Calu3 (cell line): ENCODE measurements at regions not wholly inside any gene's neighbourhood (a gene's known extent, or its start where the extent isn't known, plus 50 kb on each side); places are given as distances from the start of the nearest gene placed in this dataset.

ENCODE experiments used
- BruUV-seq: library from RNA; stranded (reverse); fragments of 400-500 nt; replicated peaks from 2 replicates; lab custom pipeline; 2021; lab: Mats Ljungman, UMichigan
- CTCF ChIA-PET: fragments of 300-600 bp; sonication (Branson Sonifier 250); formaldehyde crosslinking; loops from one replicate; lab custom pipeline; 2022; ENCODE audit warnings: antibody characterized with exemption; lab: Charles Lee
- DNase-seq: peaks from one replicate; pipeline ENCODE4 v3.0.0; 2022
- H3K27ac Mint-ChIP-seq: one replicate; pipeline ENCODE4 v1.8.0; 2022; ENCODE audit warnings: mixed read lengths; ENCODE audit not compliant: unreplicated experiment
- H3K27me3 Mint-ChIP-seq: one replicate; pipeline ENCODE4 v1.8.0; 2022; ENCODE audit warnings: mixed read lengths; ENCODE audit not compliant: unreplicated experiment
- H3K36me3 Mint-ChIP-seq: one replicate; pipeline ENCODE4 v1.8.0; 2022; ENCODE audit warnings: mild to moderate bottlenecking, moderate library complexity, mixed read lengths; ENCODE audit not compliant: insufficient read depth, unreplicated experiment
- H3K4me1 Mint-ChIP-seq: one replicate; pipeline ENCODE4 v1.8.0; 2022; ENCODE audit warnings: mild to moderate bottlenecking, low read depth, mixed read lengths; ENCODE audit not compliant: unreplicated experiment
- H3K4me3 Mint-ChIP-seq: one replicate; pipeline ENCODE4 v1.8.0; 2022; ENCODE audit warnings: mild to moderate bottlenecking, low read depth, moderate library complexity, mixed read lengths; ENCODE audit not compliant: unreplicated experiment
- H3K9me3 Mint-ChIP-seq: one replicate; pipeline ENCODE4 v1.8.0; 2022; ENCODE audit warnings: low read depth, mixed read lengths; ENCODE audit not compliant: unreplicated experiment
- CTCF ChIP-seq: fragments of 200-600 bp; IDR thresholded peaks from one replicate; pipeline ENCODE4 v1.8.0; 2022; ENCODE audit warnings: antibody characterized with exemption; ENCODE audit not compliant: unreplicated experiment
- intact Hi-C: fragments of 100-400 bp; cut with micrococcal nuclease; formaldehyde crosslinking; loops from one replicate; pipeline ENCODE4 v1.10.0; 2022; ENCODE audit not compliant: unreplicated experiment

- no peaks in the 10 kb centered on the region for H3K9me3 Mint-ChIP-seq
- no peaks in the 10 kb centered on the region for H3K4me1 Mint-ChIP-seq
- no peak for TF ChIP-seq CTCF
- CTCF ChIA-PET, result interaction anchor here (0.6 kb wide), 1 partner anchor 412 kb away, joined by 3 read pairs; no protein-coding TSS in a partner anchor
- DNase-seq, result no peak
- no peak overlapping the region for H3K27ac Mint-ChIP-seq
- H3K36me3 Mint-ChIP-seq, result peaks cover 5% of the 10 kb centered on the region
- no peak overlapping the region for H3K4me3 Mint-ChIP-seq
- no peaks in the 10 kb centered on the region for H3K27me3 Mint-ChIP-seq
- intact Hi-C loops, result no loop called here
- no TSS peak for BruUV-seq
Measured at GRCh38 chr13:95474992-95475391, 77.5 kb upstream of the CLDN10 start.

DNA sequence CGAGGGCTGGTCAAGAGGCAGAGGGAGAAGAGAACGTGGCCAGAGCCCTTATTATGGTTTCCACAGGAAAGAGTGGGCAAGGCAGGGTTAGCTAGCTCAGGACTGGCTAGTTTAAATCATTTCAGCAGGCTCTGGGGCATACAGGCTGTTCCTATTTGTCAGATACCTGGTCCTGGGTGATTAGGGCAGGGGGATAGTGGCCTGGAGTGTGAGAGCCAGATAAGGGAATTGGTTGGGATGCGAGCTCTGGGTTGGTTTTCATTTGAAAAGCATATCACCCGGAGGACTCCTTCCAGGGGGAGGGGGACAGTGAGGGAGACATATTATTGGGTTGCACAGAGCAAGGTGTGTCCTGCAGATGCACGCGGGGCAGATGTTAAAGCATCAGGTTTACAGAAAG lies 75.3 kb upstream of the CLDN10 start:
- no peaks in the 10 kb centered on the region for H3K4me1 Mint-ChIP-seq
- intact Hi-C loops, result no loop called here
- H3K9me3 Mint-ChIP-seq, result no peaks in the 10 kb centered on the region
- H3K27me3 Mint-ChIP-seq, result no peaks in the 10 kb centered on the region
- peaks cover 5% of the 10 kb centered on the region for H3K36me3 Mint-ChIP-seq
- TF ChIP-seq CTCF, result no peak
- no TSS peak for BruUV-seq
- H3K27ac Mint-ChIP-seq, result no peak overlapping the region
- H3K4me3 Mint-ChIP-seq, result no peak overlapping the region
- CTCF ChIA-PET, result no interaction called here
- DNase-seq, result no peak

GRCh38 chr13:95479731-95480130 lies 72.8 kb upstream of the CLDN10 start:
- Mint-ChIP-seq H3K9me3 (no peaks in the 10 kb centered on the region), H3K4me3 (no peak overlapping the region), H3K27ac (no peak overlapping the region), H3K27me3 (no peaks in the 10 kb centered on the region), H3K36me3 (peaks cover 5% of the 10 kb centered on the region), H3K4me1 (no peaks in the 10 kb centered on the region)
- no TSS peak for BruUV-seq
- CTCF ChIA-PET, result no interaction called here
- intact Hi-C loops, result loop anchor here (2.0 kb wide), 1 partner anchor 291 kb away; no protein-coding TSS in a partner anchor
- DNase-seq, result no peak
- no peak for TF ChIP-seq CTCF

GRCh38 chr13:95480131-95480545 lies 72.4 kb upstream of the CLDN10 start:
- H3K36me3 Mint-ChIP-seq, result peaks cover 5% of the 10 kb centered on the region

More at GRCh38 chr13:95480131-95480545, 72.4 kb upstream of the CLDN10 start:
- no peak overlapping the region for H3K27ac Mint-ChIP-seq
- no peak for DNase-seq
- intact Hi-C loops, result no loop called here
- no peaks in the 10 kb centered on the region for H3K27me3 Mint-ChIP-seq
- H3K4me1 Mint-ChIP-seq, result no peaks in the 10 kb centered on the region
- TF ChIP-seq CTCF, result no peak
- CTCF ChIA-PET, result no interaction called here
- no TSS peak for BruUV-seq
- no peak overlapping the region for H3K4me3 Mint-ChIP-seq
- H3K9me3 Mint-ChIP-seq, result no peaks in the 10 kb centered on the region
